HCT116 (cell line): ENCODE measurements at regions not wholly inside any gene's neighbourhood (a gene's known extent, or its start where the extent isn't known, plus 50 kb on each side); places are given as distances from the start of the nearest gene placed in this dataset.

Experiments used
- CTCF ChIP-seq, 3 experiments: fragments of 200-600 bp in 1 of 3; sonication (generic) in 1 of 3; IDR thresholded peaks in 2 of 3; conservative IDR thresholded peaks in 1 of 3; 2 replicates each; pipeline ENCODE4 v1.5.1; 2012 to 2017; ENCODE audit warnings: low read depth in 2 of 3, low read length in 2 of 3, antibody characterized with exemption in 1 of 3, borderline replicate concordance in 1 of 3, control low read depth in 1 of 3, mild to moderate bottlenecking in 1 of 3, mixed read lengths in 1 of 3, mixed run types in 1 of 3, moderate library complexity in 1 of 3; ENCODE audit not compliant: insufficient read depth in 1 of 3
- EZH2 ChIP-seq: fragments of 200-600 bp; sonication (generic); IDR thresholded peaks from 2 replicates; pipeline ENCODE4 v1.6.1; 2017; ENCODE audit warnings: antibody characterized with exemption, mixed run types
- EZH2phosphoT487 ChIP-seq: fragments of 200-600 bp; IDR thresholded peaks from 2 replicates; pipeline ENCODE4 v1.6.1; 2018; ENCODE audit warnings: antibody characterized with exemption, borderline replicate concordance
- POLR2A ChIP-seq: IDR thresholded peaks from 2 replicates; pipeline ENCODE4 v1.7.0; 2011; ENCODE audit warnings: borderline replicate concordance; ENCODE audit not compliant: insufficient read depth, insufficient read length; ENCODE audit errors: extremely low read depth
- POLR2AphosphoS5 ChIP-seq: IDR thresholded peaks from 2 replicates; pipeline ENCODE4 v1.6.1; 2011; ENCODE audit warnings: mild to moderate bottlenecking, low read depth, low read length, moderate library complexity
- REST ChIP-seq: IDR thresholded peaks from 2 replicates; pipeline ENCODE4 v1.6.1; 2012; ENCODE audit warnings: low read depth
- SP1 ChIP-seq: IDR thresholded peaks from 2 replicates; pipeline ENCODE4 v1.6.1; 2012; ENCODE audit warnings: low read depth
- TCF7L2 ChIP-seq: IDR thresholded peaks from 2 replicates; pipeline ENCODE4 v1.7.0; 2011; ENCODE audit warnings: borderline replicate concordance, inconsistent platforms; ENCODE audit not compliant: insufficient read depth, insufficient read length; ENCODE audit errors: extremely low read depth
- YY1 ChIP-seq: IDR thresholded peaks from 2 replicates; pipeline ENCODE4 v1.6.1; 2011; ENCODE audit warnings: low read length, low read depth, moderate library complexity, mild to moderate bottlenecking; ENCODE audit not compliant: insufficient replicate concordance; ENCODE audit errors: extremely low read depth

DNA sequence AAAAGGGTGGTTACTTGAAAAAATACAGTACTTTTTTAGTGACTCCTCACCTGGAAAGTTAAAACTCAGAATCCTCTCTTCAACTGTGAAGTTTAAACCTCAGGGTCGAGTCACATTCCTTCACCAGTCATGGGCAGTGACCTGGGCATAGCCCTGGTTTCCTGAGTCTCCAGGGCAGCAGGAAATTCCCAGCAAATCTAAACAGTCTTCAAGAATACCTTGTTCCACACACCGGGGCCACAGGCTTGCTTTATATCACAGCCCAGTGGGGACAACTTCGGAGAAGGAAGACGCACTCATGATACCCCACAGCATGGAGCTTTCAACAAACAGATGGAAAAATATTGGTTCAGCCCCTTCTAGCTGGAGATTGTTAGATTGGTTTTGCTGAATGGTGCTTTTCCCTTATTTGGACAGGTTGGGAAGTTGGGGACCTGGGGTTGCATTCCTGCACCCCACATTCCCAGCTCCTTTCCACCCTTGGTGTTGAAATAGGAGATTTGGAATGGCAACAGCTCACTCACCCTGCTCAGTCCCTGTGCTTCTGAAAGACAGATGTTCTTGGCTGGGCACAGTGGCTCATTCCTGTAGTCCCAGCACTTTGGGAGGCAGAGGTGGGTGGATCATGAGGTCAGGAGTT is 113.0 kb upstream of the TMEM170B start:
- TF ChIP-seq CTCF (IDR thresholded peaks at IDR 0.05 in 2 of 3, conservative IDR thresholded peaks at IDR 0.05 in 1 of 3; ENCODE audit: borderline replicate concordance in 1 of 3, insufficient read depth in 1 of 3, low read depth in 2 of 3, low read length in 2 of 3) (no peak), TCF7L2 (no peak), REST (no peak), POLR2A (no peak), EZH2 (no peak), SP1 (no peak), EZH2phosphoT487 (no peak), YY1 (no peak), POLR2AphosphoS5 (no peak)
